ENCODE measurements at regions not wholly inside any gene's neighbourhood (a gene's known extent, or its start where the extent isn't known, plus 50 kb on each side); places are given as distances from the start of the nearest gene placed in this dataset.

DNA sequence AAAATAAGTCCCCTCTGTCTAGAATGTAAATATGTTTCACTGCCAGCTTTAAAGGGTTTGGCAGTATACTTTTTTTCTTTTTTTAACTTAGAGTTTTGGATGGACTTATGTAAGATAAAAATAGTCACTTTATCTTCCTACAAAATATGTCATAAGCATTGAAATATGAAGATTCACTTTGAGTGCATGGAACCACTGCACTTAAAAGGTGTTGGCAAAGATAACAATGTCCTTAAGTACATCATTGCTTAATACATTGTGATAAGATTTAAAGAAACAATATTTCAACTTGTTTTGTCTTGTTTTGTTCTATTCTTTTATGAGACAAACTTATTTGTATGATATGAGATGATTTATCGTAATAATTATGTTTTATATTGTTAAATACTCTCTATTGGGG, 66.3 kb upstream of the NAALADL2 start:
- TF ChIP-seq EZH2 (IDR thresholded peaks at IDR 0.05; ENCODE audit: low read length, missing control alignments) = no peak
- TF ChIP-seq, protein P1, sequence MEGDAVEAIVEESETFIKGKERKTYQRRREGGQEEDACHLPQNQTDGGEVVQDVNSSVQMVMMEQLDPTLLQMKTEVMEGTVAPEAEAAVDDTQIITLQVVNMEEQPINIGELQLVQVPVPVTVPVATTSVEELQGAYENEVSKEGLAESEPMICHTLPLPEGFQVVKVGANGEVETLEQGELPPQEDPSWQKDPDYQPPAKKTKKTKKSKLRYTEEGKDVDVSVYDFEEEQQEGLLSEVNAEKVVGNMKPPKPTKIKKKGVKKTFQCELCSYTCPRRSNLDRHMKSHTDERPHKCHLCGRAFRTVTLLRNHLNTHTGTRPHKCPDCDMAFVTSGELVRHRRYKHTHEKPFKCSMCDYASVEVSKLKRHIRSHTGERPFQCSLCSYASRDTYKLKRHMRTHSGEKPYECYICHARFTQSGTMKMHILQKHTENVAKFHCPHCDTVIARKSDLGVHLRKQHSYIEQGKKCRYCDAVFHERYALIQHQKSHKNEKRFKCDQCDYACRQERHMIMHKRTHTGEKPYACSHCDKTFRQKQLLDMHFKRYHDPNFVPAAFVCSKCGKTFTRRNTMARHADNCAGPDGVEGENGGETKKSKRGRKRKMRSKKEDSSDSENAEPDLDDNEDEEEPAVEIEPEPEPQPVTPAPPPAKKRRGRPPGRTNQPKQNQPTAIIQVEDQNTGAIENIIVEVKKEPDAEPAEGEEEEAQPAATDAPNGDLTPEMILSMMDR (conservative IDR thresholded peaks at IDR 0.05 in 1 of 2, IDR thresholded peaks at IDR 0.05 in 1 of 2; ENCODE audit: low read depth in 1 of 2, low read length in 2 of 2) = no peak

Measured in fibroblast of lung (primary cell).